ENCODE measurements at regions not wholly inside any gene's neighbourhood (a gene's known extent, or its start where the extent isn't known, plus 50 kb on each side); places are given as distances from the start of the nearest gene placed in this dataset.

GRCh38 chr2:175436076-175436475 is 254.6 kb upstream of the ATP5MC3 start:
- TF ChIP-seq GATA3 (IDR thresholded peaks at IDR 0.05; ENCODE audit: low read depth, low read length) (no peak), GATA2 (IDR thresholded peaks at IDR 0.05; ENCODE audit: low read depth, low read length) (no peak)

All from SH-SY5Y (cell line).